Endometrium (tissue), 2 donors: ENCODE measurements at regions not wholly inside any gene's neighbourhood (a gene's known extent, or its start where the extent isn't known, plus 50 kb on each side); places are given as distances from the start of the nearest gene placed in this dataset.
A peak's percentile ranks its signal among the peaks of the same experiment; 100 is the strongest.
"Not testable (repeated sequence)": the region's sequence is repeated elsewhere in the genome, so short reads cannot be mapped to it uniquely, and the experiment has no call there.

Experiments used
- FAIRE-seq: peaks from 2 replicates; lab custom pipeline; 2012; peaks lifted over from hg19 to GRCh38; lab: Jason Lieb, UNC
- donor health status: control.
- donor health status: control.

GRCh38 chr5:176060472-176061268 is 92.6 kb upstream of the THOC3 start:
- FAIRE-seq = not testable (repeated sequence)

GRCh38 chr5:176061269-176061622 is 93.1 kb upstream of the THOC3 start:
- FAIRE-seq = not testable (repeated sequence)

GRCh38 chr5:176061660-176062059 is 93.5 kb upstream of the THOC3 start:
- FAIRE-seq = not testable (repeated sequence)

GRCh38 chr5:176066262-176066945 is 98.3 kb upstream of the THOC3 start:
- FAIRE-seq = peak; percentile 23

GRCh38 chr5:176067162-176067561 is 99.0 kb upstream of the THOC3 start:
- not testable (repeated sequence) for FAIRE-seq

- not testable (repeated sequence) for FAIRE-seq
Observed at GRCh38 chr5:176067948-176068347, 99.8 kb upstream of the THOC3 start.

GRCh38 chr5:176073996-176074571 is 106.0 kb upstream of the THOC3 start:
- not testable (repeated sequence) for FAIRE-seq

GRCh38 chr5:176083717-176084116 is 115.6 kb upstream of the THOC3 start:
- not testable (repeated sequence) for FAIRE-seq

GRCh38 chr5:176103083-176103482 is 135.0 kb upstream of the THOC3 start:
- not testable (repeated sequence) for FAIRE-seq

- FAIRE-seq = not testable (repeated sequence)
Observed at GRCh38 chr5:176112888-176113287, 125.3 kb upstream of the SIMC1 start.

- FAIRE-seq = not testable (repeated sequence)
Observed at GRCh38 chr5:176113673-176114335, 124.4 kb upstream of the SIMC1 start.

- not testable (repeated sequence) for FAIRE-seq
Observed at GRCh38 chr5:176114825-176115224, 123.4 kb upstream of the SIMC1 start.

- peak; percentile 80 for FAIRE-seq
Observed at GRCh38 chr5:176117699-176118238, 120.5 kb upstream of the SIMC1 start.

- not testable (repeated sequence) for FAIRE-seq
Observed at GRCh38 chr5:176122361-176122760, 115.9 kb upstream of the SIMC1 start.

- FAIRE-seq = not testable (repeated sequence)
Observed at GRCh38 chr5:176124120-176124519, 114.1 kb upstream of the SIMC1 start.

GRCh38 chr5:176131771-176132170 is 106.5 kb upstream of the SIMC1 start:
- FAIRE-seq = no peak

GRCh38 chr5:176132471-176133288 is 105.5 kb upstream of the SIMC1 start:
- no peak for FAIRE-seq

GRCh38 chr5:176133289-176133870 is 104.8 kb upstream of the SIMC1 start:
- FAIRE-seq = no peak

- no peak for FAIRE-seq
Observed at GRCh38 chr5:176133877-176134276, 104.3 kb upstream of the SIMC1 start.

- FAIRE-seq = no peak
Observed at GRCh38 chr5:176134529-176135223, 103.5 kb upstream of the SIMC1 start.
